SK-N-MC (cell line): ENCODE measurements at regions not wholly inside any gene's neighbourhood (a gene's known extent, or its start where the extent isn't known, plus 50 kb on each side); places are given as distances from the start of the nearest gene placed in this dataset.

Experiments
- EZH2 ChIP-seq: fragments of 200-600 bp; sonication (generic); IDR thresholded peaks from one replicate; pipeline ENCODE4 v1.6.1; 2017; ENCODE audit warnings: antibody characterized with exemption
- FOXP2 ChIP-seq: optimal IDR thresholded peaks from 2 replicates; pipeline ENCODE3; 2011; ENCODE audit warnings: mild to moderate bottlenecking, moderate library complexity; ENCODE audit not compliant: insufficient read depth; ENCODE audit errors: extremely low read length, control extremely low read depth
- POLR2AphosphoS5 ChIP-seq: IDR thresholded peaks from 2 replicates; pipeline ENCODE4 v1.6.1; 2012; ENCODE audit warnings: mild to moderate bottlenecking, low read depth, low read length, borderline replicate concordance

DNA sequence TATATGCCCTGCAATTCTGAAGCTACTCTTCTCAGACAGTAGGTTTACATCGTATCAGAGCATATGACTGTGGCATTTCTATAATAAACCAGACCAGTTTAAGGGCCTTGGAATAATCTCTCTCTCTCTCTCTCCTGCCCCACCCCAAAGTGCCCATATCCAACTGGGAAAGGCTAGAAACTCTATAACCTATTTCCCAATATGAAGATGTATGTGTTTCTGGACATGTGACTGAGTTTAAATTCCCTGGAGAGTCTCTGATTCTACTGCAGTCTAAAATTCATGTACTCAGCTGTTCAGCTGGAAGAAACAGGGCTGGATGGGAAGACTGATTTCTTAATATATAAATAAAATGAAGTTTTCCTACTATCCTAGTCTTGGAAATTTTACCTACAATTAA, 91.9 kb upstream of the MBNL2 start:
- TF ChIP-seq POLR2AphosphoS5 (no peak), EZH2 (no peak), FOXP2 (no peak)
